GM12878 (cell line): ENCODE measurements at regions not wholly inside any gene's neighbourhood (a gene's known extent, or its start where the extent isn't known, plus 50 kb on each side); places are given as distances from the start of the nearest gene placed in this dataset.

Experiments used
- ATAC-seq: fragments of 200-7000 bp; cut with Tn5 transposase; 3 replicates; pipeline ENCODE4 v1.9.1; 2020; ENCODE audit warnings: mild to moderate bottlenecking, moderate library complexity
- BruUV-seq: library from RNA; stranded (reverse); fragments of 400-500 nt; replicated peaks from 2 replicates; lab custom pipeline; 2021; lab: Mats Ljungman, UMichigan
- CTCF ChIA-PET: fragments of 300-600 bp; sonication (Branson Sonifier 250); formaldehyde crosslinking; extraction: SDS; loops from one replicate; lab custom pipeline; 2021; ENCODE audit warnings: inconsistent platforms; lab: Yijun Ruan, JAX
- POLR2A ChIA-PET: fragments of 350-600 bp; formaldehyde crosslinking; extraction: SDS; loops from one replicate; lab custom pipeline; 2021; ENCODE audit warnings: inconsistent platforms; lab: Charles Lee
- RAD21 ChIA-PET: fragments of 300-600 bp; sonication (Branson Sonifier 250); formaldehyde crosslinking; loops from one replicate; lab custom pipeline; 2023; ENCODE audit warnings: antibody characterized with exemption; ENCODE audit not compliant: unreplicated experiment; lab: Charles Lee
- SMC1A ChIA-PET: fragments of 300-600 bp; sonication (Branson Sonifier 250); formaldehyde crosslinking; loops from one replicate; lab custom pipeline; 2023; ENCODE audit not compliant: unreplicated experiment, uncharacterized antibody; lab: Charles Lee
- DNase-seq: peaks from one replicate; pipeline ENCODE4 v3.0.0-alpha.2; 2011; ENCODE audit warnings: low read depth, low spot score
- FAIRE-seq: peaks from 3 replicates; lab custom pipeline; 2011; peaks lifted over from hg19 to GRCh38; lab: Jason Lieb, UNC
- H2AFZ ChIP-seq: 2 replicates; pipeline ENCODE4 v1.6.0; 2011; ENCODE audit warnings: low read depth, low read length, control low read depth; ENCODE audit not compliant: control insufficient read depth
- H3K27ac ChIP-seq: 2 replicates; pipeline ENCODE4 v1.5.1; 2011; ENCODE audit warnings: control low read depth; ENCODE audit not compliant: control insufficient read depth, insufficient read depth
- H3K27me3 ChIP-seq, 2 experiments: replicated peaks in 1 of 2; 2 replicates each; pipeline versions ENCODE4 v1.6.0 to v1.6.1; 2011; ENCODE audit warnings: low read length in 1 of 2; ENCODE audit not compliant: control insufficient read depth in 2 of 2, insufficient read depth in 2 of 2
- H3K36me3 ChIP-seq, 2 experiments: 2 replicates each; pipeline ENCODE4 v1.5.1; 2011; ENCODE audit warnings: low read length in 1 of 2; ENCODE audit not compliant: control insufficient read depth in 2 of 2, insufficient read depth in 2 of 2
- H3K4me1 ChIP-seq: 2 replicates; pipeline ENCODE4 v1.6.1; 2011; ENCODE audit warnings: mild to moderate bottlenecking, low read length, moderate library complexity, mixed read lengths; ENCODE audit not compliant: control insufficient read depth, insufficient read depth
- H3K4me2 ChIP-seq: 2 replicates; pipeline ENCODE4 v1.6.0; 2011; ENCODE audit warnings: control low read depth; ENCODE audit not compliant: control insufficient read depth, insufficient read depth
- H3K4me3 ChIP-seq: fragments of 200-600 bp; sonication (generic); 2 replicates; pipeline ENCODE4 v1.5.1; 2016
- H3K79me2 ChIP-seq: 2 replicates; pipeline ENCODE4 v1.6.0; 2011; ENCODE audit warnings: low read length; ENCODE audit not compliant: control insufficient read depth, insufficient read depth
- H3K9ac ChIP-seq: 2 replicates; pipeline ENCODE4 v1.8.0; 2011; ENCODE audit warnings: low read length, control low read depth, mixed read lengths; ENCODE audit not compliant: control insufficient read depth, insufficient read depth
- H3K9me3 ChIP-seq: replicated peaks from 3 replicates; pipeline ENCODE4 v1.5.1; 2011; ENCODE audit warnings: mild to moderate bottlenecking, low read length; ENCODE audit not compliant: control insufficient read depth, insufficient read depth
- H4K20me1 ChIP-seq: 2 replicates; pipeline ENCODE4 v1.6.0; 2011; ENCODE audit not compliant: control insufficient read depth, insufficient read depth
- ASH2L ChIP-seq: fragments of 300-600, 200-600 bp; sonication (generic); IDR thresholded peaks from 2 replicates; pipeline ENCODE4 v1.6.1; 2017; ENCODE audit warnings: low read depth, mild to moderate bottlenecking, borderline replicate concordance
- BMI1 ChIP-seq: fragments of 450-650 bp; IDR thresholded peaks from 2 replicates; pipeline ENCODE4 v1.6.1; 2016; ENCODE audit warnings: mild to moderate bottlenecking, moderate library complexity, borderline replicate concordance
- CBX3 ChIP-seq: fragments of 200-600 bp; sonication (generic); IDR thresholded peaks from 2 replicates; pipeline ENCODE4 v1.6.1; 2016; ENCODE audit warnings: low read depth, borderline replicate concordance
- RAD51 ChIP-seq: fragments of 450-650 bp; IDR thresholded peaks from 2 replicates; pipeline ENCODE4 v1.6.1; 2016; ENCODE audit warnings: moderate library complexity, mild to moderate bottlenecking, inconsistent platforms
- SREBF2 ChIP-seq: IDR thresholded peaks from 2 replicates; pipeline ENCODE4 v1.6.1; 2012; ENCODE audit warnings: mild to moderate bottlenecking, low read length
- WGBS: methylation state at CpG from one replicate; pipeline ENCODE4 v1.1.6; 2016; ENCODE audit warnings: low lambda C conversion rate; ENCODE audit not compliant: insufficient replicate concordance, insufficient coverage; ENCODE audit errors: missing lambda C conversion rate; 5-methylcytosine and 5-hydroxymethylcytosine counted together
- in situ Hi-C: fragments of 300-500 bp; cut with MboI; formaldehyde crosslinking; loops from 9 replicates; pipeline ENCODE4 v1.14.3; 2018; ENCODE audit warnings: mixed read lengths
- intact Hi-C: fragments of 100-400 bp; cut with micrococcal nuclease; formaldehyde crosslinking; loops from one replicate; pipeline ENCODE4 v1.14.2; 2022; ENCODE audit not compliant: unreplicated experiment
- TF ChIP-seq, protein P1 (sequence below): IDR thresholded peaks from 2 replicates; pipeline ENCODE4 v1.6.1; 2012; ENCODE audit warnings: low read length, inconsistent platforms
- TF ChIP-seq, protein P2 (sequence below): IDR thresholded peaks from 2 replicates; pipeline ENCODE4 v1.6.1; 2011; ENCODE audit warnings: low read depth, low read length, improper control_type of control experiment, borderline replicate concordance

DNA sequence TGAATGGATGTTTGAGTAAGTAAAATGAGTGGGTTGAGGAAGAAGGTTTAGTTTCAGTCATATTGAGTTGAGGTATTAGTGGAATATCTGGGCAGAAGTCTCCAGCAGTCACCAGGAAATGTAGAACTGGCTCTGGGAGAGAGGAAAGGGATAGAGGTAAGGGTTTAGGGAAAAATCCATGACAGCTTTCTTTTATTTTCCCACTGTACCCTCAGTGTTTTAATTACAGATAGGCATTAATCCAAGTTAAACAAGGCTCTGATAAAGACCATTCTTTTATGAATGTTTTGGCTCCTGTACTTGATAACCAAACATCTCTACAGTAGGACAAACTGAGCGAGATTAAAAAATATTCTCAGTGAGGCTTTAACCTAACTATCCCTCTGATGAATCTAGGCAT is 318.4 kb upstream of the SYNCRIP start:
- in situ Hi-C loops (no loop called here), intact Hi-C loops (no loop called here)
- H4K20me1 ChIP-seq: no peaks in the 10 kb centered on the region
- ATAC-seq (no peak), DNase-seq (no peak), FAIRE-seq (no peak)
- WGBS: 0% methylated on average over 1 of the region's 1 CpG
- no peak overlapping the region for H3K4me3 ChIP-seq
- ChIA-PET RAD21 (no interaction called here), SMC1A (interaction anchor here (1.0 kb wide), 1 partner anchor 9 kb away, joined by 3 read pairs; no protein-coding TSS in a partner anchor), CTCF (no interaction called here), POLR2A (no interaction called here)
- BruUV-seq: no TSS peak
- no peak overlapping the region for H3K4me2 ChIP-seq
- H3K36me3 ChIP-seq: no peaks in the 10 kb centered on the region
- no peak overlapping the region for H3K9ac ChIP-seq
- H3K9me3 ChIP-seq: no peaks in the 10 kb centered on the region
- no peaks in the 10 kb centered on the region for H3K4me1 ChIP-seq
- no peaks in the 10 kb centered on the region for H3K27me3 ChIP-seq
- no peak overlapping the region for H2AFZ ChIP-seq
- TF ChIP-seq, protein P1, sequence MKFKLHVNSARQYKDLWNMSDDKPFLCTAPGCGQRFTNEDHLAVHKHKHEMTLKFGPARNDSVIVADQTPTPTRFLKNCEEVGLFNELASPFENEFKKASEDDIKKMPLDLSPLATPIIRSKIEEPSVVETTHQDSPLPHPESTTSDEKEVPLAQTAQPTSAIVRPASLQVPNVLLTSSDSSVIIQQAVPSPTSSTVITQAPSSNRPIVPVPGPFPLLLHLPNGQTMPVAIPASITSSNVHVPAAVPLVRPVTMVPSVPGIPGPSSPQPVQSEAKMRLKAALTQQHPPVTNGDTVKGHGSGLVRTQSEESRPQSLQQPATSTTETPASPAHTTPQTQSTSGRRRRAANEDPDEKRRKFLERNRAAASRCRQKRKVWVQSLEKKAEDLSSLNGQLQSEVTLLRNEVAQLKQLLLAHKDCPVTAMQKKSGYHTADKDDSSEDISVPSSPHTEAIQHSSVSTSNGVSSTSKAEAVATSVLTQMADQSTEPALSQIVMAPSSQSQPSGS: no peak
- no peak for TF ChIP-seq ASH2L
- no peak for TF ChIP-seq CBX3
- no peak for TF ChIP-seq BMI1
- TF ChIP-seq SREBF2: no peak
- TF ChIP-seq RAD51: no peak
- TF ChIP-seq, protein P2, sequence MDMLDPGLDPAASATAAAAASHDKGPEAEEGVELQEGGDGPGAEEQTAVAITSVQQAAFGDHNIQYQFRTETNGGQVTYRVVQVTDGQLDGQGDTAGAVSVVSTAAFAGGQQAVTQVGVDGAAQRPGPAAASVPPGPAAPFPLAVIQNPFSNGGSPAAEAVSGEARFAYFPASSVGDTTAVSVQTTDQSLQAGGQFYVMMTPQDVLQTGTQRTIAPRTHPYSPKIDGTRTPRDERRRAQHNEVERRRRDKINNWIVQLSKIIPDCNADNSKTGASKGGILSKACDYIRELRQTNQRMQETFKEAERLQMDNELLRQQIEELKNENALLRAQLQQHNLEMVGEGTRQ: no peak
- no peaks in the 10 kb centered on the region for H3K79me2 ChIP-seq
- H3K27ac ChIP-seq: no peak overlapping the region
